ENCODE measurements at regions not wholly inside any gene's neighbourhood (a gene's known extent, or its start where the extent isn't known, plus 50 kb on each side); places are given as distances from the start of the nearest gene placed in this dataset.
A peak's percentile ranks its signal among the peaks of the same experiment; 100 is the strongest.

- no peak overlapping the region for H3K27ac ChIP-seq
- ATAC-seq (ENCODE audit: low FRiP score in 2 of 2) (no peak), DNase-seq (peak in 1 of 2 donors; percentile 41)
- no peak overlapping the region for H3K4me3 ChIP-seq
- no peaks in the 10 kb centered on the region for H3K27me3 ChIP-seq
- 65 to 75% methylated on average over 5 to 9 of the region's 9 CpGs for WGBS, 2 donors
- peaks cover 7 to 32% (median 20%) of the 10 kb centered on the region in 4 donors for H3K4me1 ChIP-seq
- TF ChIP-seq POLR2A (IDR thresholded peaks at IDR 0.05): no peak
- TF ChIP-seq POLR2AphosphoS5 (IDR thresholded peaks at IDR 0.05): no peak
- TF ChIP-seq, protein P1, sequence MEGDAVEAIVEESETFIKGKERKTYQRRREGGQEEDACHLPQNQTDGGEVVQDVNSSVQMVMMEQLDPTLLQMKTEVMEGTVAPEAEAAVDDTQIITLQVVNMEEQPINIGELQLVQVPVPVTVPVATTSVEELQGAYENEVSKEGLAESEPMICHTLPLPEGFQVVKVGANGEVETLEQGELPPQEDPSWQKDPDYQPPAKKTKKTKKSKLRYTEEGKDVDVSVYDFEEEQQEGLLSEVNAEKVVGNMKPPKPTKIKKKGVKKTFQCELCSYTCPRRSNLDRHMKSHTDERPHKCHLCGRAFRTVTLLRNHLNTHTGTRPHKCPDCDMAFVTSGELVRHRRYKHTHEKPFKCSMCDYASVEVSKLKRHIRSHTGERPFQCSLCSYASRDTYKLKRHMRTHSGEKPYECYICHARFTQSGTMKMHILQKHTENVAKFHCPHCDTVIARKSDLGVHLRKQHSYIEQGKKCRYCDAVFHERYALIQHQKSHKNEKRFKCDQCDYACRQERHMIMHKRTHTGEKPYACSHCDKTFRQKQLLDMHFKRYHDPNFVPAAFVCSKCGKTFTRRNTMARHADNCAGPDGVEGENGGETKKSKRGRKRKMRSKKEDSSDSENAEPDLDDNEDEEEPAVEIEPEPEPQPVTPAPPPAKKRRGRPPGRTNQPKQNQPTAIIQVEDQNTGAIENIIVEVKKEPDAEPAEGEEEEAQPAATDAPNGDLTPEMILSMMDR (IDR thresholded peaks at IDR 0.05): no peak
- TF ChIP-seq EP300 (IDR thresholded peaks at IDR 0.05): no peak
- no peaks in the 10 kb centered on the region for H3K36me3 ChIP-seq
- H3K9me3 ChIP-seq: no peaks in the 10 kb centered on the region
These were observed 157.9 kb downstream of the CD83 start for GRCh38 chr6:14275493-14275851.

DNA sequence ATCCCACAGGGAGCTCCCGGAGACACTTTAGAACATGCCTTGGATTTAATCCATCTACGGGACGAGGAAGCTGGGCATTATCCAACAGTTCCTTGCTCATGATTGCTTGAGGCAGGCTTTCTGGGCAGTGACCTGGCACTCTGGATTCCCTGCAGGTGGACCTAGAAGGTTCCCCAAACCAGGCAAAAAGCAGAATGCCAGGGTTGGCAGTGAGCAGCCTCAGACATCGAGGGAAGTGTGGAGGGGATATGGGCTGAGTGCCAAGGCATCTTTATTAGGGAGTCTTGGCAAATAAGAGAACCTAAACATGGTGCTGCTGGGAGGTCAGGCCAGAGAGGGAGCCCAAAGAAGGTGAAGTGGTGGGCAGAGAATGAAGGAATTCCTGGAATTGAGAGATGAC, 158.5 kb downstream of the CD83 start:
- Histone ChIP-seq H3K4me1 (peaks cover 7 to 32% (median 20%) of the 10 kb centered on the region in 4 donors), H3K27ac (peak overlapping the region in 1 of 4 donors; percentile 73), H3K4me3 (no peak overlapping the region), H3K36me3 (no peaks in the 10 kb centered on the region), H3K27me3 (no peaks in the 10 kb centered on the region), H3K9me3 (no peaks in the 10 kb centered on the region)
- DNase-seq (no peak), ATAC-seq (ENCODE audit: low FRiP score in 2 of 2) (peak in 1 of 2 donors; percentile 15)
- WGBS, 2 donors: 35 to 45% methylated on average over 4 of the region's 4 CpGs
- TF ChIP-seq EP300 (IDR thresholded peaks at IDR 0.05) (no peak), POLR2AphosphoS5 (IDR thresholded peaks at IDR 0.05) (no peak), POLR2A (IDR thresholded peaks at IDR 0.05) (no peak)
- TF ChIP-seq, protein P1 (IDR thresholded peaks at IDR 0.05): no peak

GRCh38 chr6:14276667-14277404, 159.3 kb downstream of the CD83 start:
- ATAC-seq (ENCODE audit: low FRiP score in 2 of 2): peak in 1 of 2 donors; percentile 63
- DNase-seq: no peak
- H3K9me3 ChIP-seq: no peaks in the 10 kb centered on the region
- H3K27me3 ChIP-seq: no peaks in the 10 kb centered on the region
- no peaks in the 10 kb centered on the region for H3K36me3 ChIP-seq
- WGBS, 2 donors: 29 to 45% methylated on average over 4 of the region's 4 CpGs
- TF ChIP-seq POLR2AphosphoS5 (IDR thresholded peaks at IDR 0.05) (no peak), POLR2A (IDR thresholded peaks at IDR 0.05) (no peak), EP300 (IDR thresholded peaks at IDR 0.05) (no peak)
- TF ChIP-seq, protein P1 (IDR thresholded peaks at IDR 0.05): no peak
- H3K4me1 ChIP-seq: peaks cover 7 to 32% (median 20%) of the 10 kb centered on the region in 4 donors
- H3K27ac ChIP-seq: peak overlapping the region in 1 of 4 donors; percentile 73
- no peak overlapping the region for H3K4me3 ChIP-seq

- 95 to 97% methylated on average over 2 of the region's 2 CpGs for WGBS, 2 donors
- ATAC-seq (ENCODE audit: low FRiP score in 2 of 2) (no peak), DNase-seq (no peak)
- no peaks in the 10 kb centered on the region for H3K36me3 ChIP-seq
- H3K4me1 ChIP-seq: peaks cover 7 to 32% (median 20%) of the 10 kb centered on the region in 4 donors
- TF ChIP-seq, protein P1 (IDR thresholded peaks at IDR 0.05): no peak
- TF ChIP-seq POLR2AphosphoS5 (IDR thresholded peaks at IDR 0.05) (no peak), EP300 (IDR thresholded peaks at IDR 0.05) (no peak), POLR2A (IDR thresholded peaks at IDR 0.05) (no peak)
- no peaks in the 10 kb centered on the region for H3K27me3 ChIP-seq
- H3K4me3 ChIP-seq: no peak overlapping the region
- no peaks in the 10 kb centered on the region for H3K9me3 ChIP-seq
- H3K27ac ChIP-seq: peak overlapping the region in 1 of 4 donors; percentile 66
These were observed 159.9 kb downstream of the CD83 start for GRCh38 chr6:14277405-14277930.

All from upper lobe of left lung (tissue), 6 donors.